ENCODE measurements at regions not wholly inside any gene's neighbourhood (a gene's known extent, or its start where the extent isn't known, plus 50 kb on each side); places are given as distances from the start of the nearest gene placed in this dataset.
A peak's percentile ranks its signal among the peaks of the same experiment; 100 is the strongest.

- Mint-ChIP-seq H3K36me3 (no peaks in the 10 kb centered on the region), H3K4me1 (peaks cover 9% of the 10 kb centered on the region), H3K9me3 (no peaks in the 10 kb centered on the region), H3K4me3 (no peak overlapping the region), H3K27ac (no peak overlapping the region), H3K27me3 (peaks cover 4% of the 10 kb centered on the region)
Measured at GRCh38 chr2:134770702-134771101, 51.9 kb upstream of the TMEM163 start.

- H3K27ac Mint-ChIP-seq = no peak overlapping the region
- no peaks in the 10 kb centered on the region for H3K36me3 Mint-ChIP-seq
- peaks cover under 1% of the 10 kb centered on the region for H3K27me3 Mint-ChIP-seq
- H3K4me3 Mint-ChIP-seq = no peak overlapping the region
- peaks cover 9% of the 10 kb centered on the region for H3K4me1 Mint-ChIP-seq
- no peaks in the 10 kb centered on the region for H3K9me3 Mint-ChIP-seq
Measured at GRCh38 chr2:134771313-134771801, 52.6 kb upstream of the TMEM163 start.

GRCh38 chr2:134772493-134773169 is 53.8 kb upstream of the TMEM163 start:
- no peaks in the 10 kb centered on the region for H3K36me3 Mint-ChIP-seq
- peaks cover 9% of the 10 kb centered on the region for H3K4me1 Mint-ChIP-seq
- no peaks in the 10 kb centered on the region for H3K27me3 Mint-ChIP-seq
- H3K4me3 Mint-ChIP-seq = no peak overlapping the region
- H3K9me3 Mint-ChIP-seq = no peaks in the 10 kb centered on the region
- H3K27ac Mint-ChIP-seq = no peak overlapping the region

GRCh38 chr2:134773335-134773734 is 54.5 kb upstream of the TMEM163 start:
- Mint-ChIP-seq H3K4me1 (peaks cover 9% of the 10 kb centered on the region), H3K9me3 (no peaks in the 10 kb centered on the region), H3K27me3 (no peaks in the 10 kb centered on the region), H3K36me3 (no peaks in the 10 kb centered on the region), H3K27ac (no peak overlapping the region), H3K4me3 (no peak overlapping the region)

GRCh38 chr2:134773759-134774742 is 55.3 kb upstream of the TMEM163 start:
- Mint-ChIP-seq H3K9me3 (no peaks in the 10 kb centered on the region), H3K27ac (no peak overlapping the region), H3K4me3 (no peak overlapping the region), H3K4me1 (peaks cover 9% of the 10 kb centered on the region), H3K27me3 (no peaks in the 10 kb centered on the region), H3K36me3 (no peaks in the 10 kb centered on the region)

- Mint-ChIP-seq H3K36me3 (no peaks in the 10 kb centered on the region), H3K9me3 (no peaks in the 10 kb centered on the region), H3K27me3 (no peaks in the 10 kb centered on the region), H3K4me1 (peaks cover 9% of the 10 kb centered on the region), H3K27ac (no peak overlapping the region), H3K4me3 (no peak overlapping the region)
Measured at GRCh38 chr2:134774786-134775641, 56.2 kb upstream of the TMEM163 start.

GRCh38 chr2:134776836-134777235 is 58.0 kb upstream of the TMEM163 start:
- Mint-ChIP-seq H3K9me3 (no peaks in the 10 kb centered on the region), H3K27ac (no peak overlapping the region), H3K4me1 (peaks cover 20% of the 10 kb centered on the region)

GRCh38 chr2:134777593-134777992 is 58.8 kb upstream of the TMEM163 start:
- no peaks in the 10 kb centered on the region for H3K36me3 Mint-ChIP-seq
- H3K27ac Mint-ChIP-seq = no peak overlapping the region
- H3K27me3 Mint-ChIP-seq = no peaks in the 10 kb centered on the region
- no peaks in the 10 kb centered on the region for H3K9me3 Mint-ChIP-seq
- peaks cover 27% of the 10 kb centered on the region for H3K4me1 Mint-ChIP-seq
- no peak overlapping the region for H3K4me3 Mint-ChIP-seq

More at GRCh38 chr2:134776836-134777235, 58.0 kb upstream of the TMEM163 start:
- no peak overlapping the region for H3K4me3 Mint-ChIP-seq
- H3K27me3 Mint-ChIP-seq = no peaks in the 10 kb centered on the region
- no peaks in the 10 kb centered on the region for H3K36me3 Mint-ChIP-seq

- Mint-ChIP-seq H3K9me3 (no peaks in the 10 kb centered on the region), H3K27me3 (no peaks in the 10 kb centered on the region), H3K4me1 (peaks cover 27% of the 10 kb centered on the region), H3K36me3 (no peaks in the 10 kb centered on the region), H3K27ac (no peak overlapping the region), H3K4me3 (no peak overlapping the region)
Measured at GRCh38 chr2:134778372-134778771, 59.6 kb upstream of the TMEM163 start.

GRCh38 chr2:134780972-134781371 is 57.4 kb upstream of the ACMSD start:
- no peak overlapping the region for H3K4me3 Mint-ChIP-seq
- peaks cover 2% of the 10 kb centered on the region for H3K27me3 Mint-ChIP-seq
- H3K4me1 Mint-ChIP-seq = peaks cover 17% of the 10 kb centered on the region
- H3K9me3 Mint-ChIP-seq = no peaks in the 10 kb centered on the region
- peak overlapping the region; percentile 2 for H3K27ac Mint-ChIP-seq
- no peaks in the 10 kb centered on the region for H3K36me3 Mint-ChIP-seq

GRCh38 chr2:134782107-134782506 is 56.3 kb upstream of the ACMSD start:
- Mint-ChIP-seq H3K9me3 (no peaks in the 10 kb centered on the region), H3K4me3 (no peak overlapping the region), H3K4me1 (peaks cover 17% of the 10 kb centered on the region), H3K27ac (no peak overlapping the region), H3K27me3 (peaks cover 2% of the 10 kb centered on the region), H3K36me3 (no peaks in the 10 kb centered on the region)

- no peaks in the 10 kb centered on the region for H3K36me3 Mint-ChIP-seq
- peaks cover 2% of the 10 kb centered on the region for H3K27me3 Mint-ChIP-seq
- H3K4me1 Mint-ChIP-seq = peaks cover 17% of the 10 kb centered on the region
- H3K9me3 Mint-ChIP-seq = no peaks in the 10 kb centered on the region
- H3K4me3 Mint-ChIP-seq = no peak overlapping the region
- no peak overlapping the region for H3K27ac Mint-ChIP-seq
Measured at GRCh38 chr2:134782792-134783191, 55.6 kb upstream of the ACMSD start.

GRCh38 chr2:134783912-134784311 is 54.5 kb upstream of the ACMSD start:
- Mint-ChIP-seq H3K27me3 (peaks cover 2% of the 10 kb centered on the region), H3K27ac (no peak overlapping the region), H3K4me1 (peaks cover 17% of the 10 kb centered on the region), H3K9me3 (no peaks in the 10 kb centered on the region), H3K36me3 (no peaks in the 10 kb centered on the region), H3K4me3 (no peak overlapping the region)

GRCh38 chr2:134785659-134786430 is 52.6 kb upstream of the ACMSD start:
- Mint-ChIP-seq H3K27me3 (peaks cover 3% of the 10 kb centered on the region), H3K36me3 (no peaks in the 10 kb centered on the region), H3K27ac (no peak overlapping the region), H3K4me3 (no peak overlapping the region), H3K4me1 (peaks cover 14% of the 10 kb centered on the region), H3K9me3 (no peaks in the 10 kb centered on the region)

GRCh38 chr2:134788417-134788816 is 50.0 kb upstream of the ACMSD start:
- Mint-ChIP-seq H3K36me3 (no peaks in the 10 kb centered on the region), H3K27me3 (peaks cover 3% of the 10 kb centered on the region), H3K4me3 (no peak overlapping the region), H3K9me3 (no peaks in the 10 kb centered on the region), H3K4me1 (no peaks in the 10 kb centered on the region), H3K27ac (no peak overlapping the region)
